B cell (primary cell): ENCODE measurements at regions not wholly inside any gene's neighbourhood (a gene's known extent, or its start where the extent isn't known, plus 50 kb on each side); places are given as distances from the start of the nearest gene placed in this dataset.

Experiments used
- EZH2 ChIP-seq: IDR thresholded peaks from 2 replicates; pipeline ENCODE4 v1.6.1; 2012; ENCODE audit warnings: borderline replicate concordance, low read depth, mild to moderate bottlenecking, moderate library complexity, low read length; ENCODE audit not compliant: insufficient read depth, poor library complexity, severe bottlenecking
- TF ChIP-seq, protein P1 (sequence below): fragments of 200-600 bp; IDR thresholded peaks from one replicate; pipeline ENCODE4 v1.8.0; 2022; ENCODE audit warnings: antibody characterized with exemption, mild to moderate bottlenecking

DNA sequence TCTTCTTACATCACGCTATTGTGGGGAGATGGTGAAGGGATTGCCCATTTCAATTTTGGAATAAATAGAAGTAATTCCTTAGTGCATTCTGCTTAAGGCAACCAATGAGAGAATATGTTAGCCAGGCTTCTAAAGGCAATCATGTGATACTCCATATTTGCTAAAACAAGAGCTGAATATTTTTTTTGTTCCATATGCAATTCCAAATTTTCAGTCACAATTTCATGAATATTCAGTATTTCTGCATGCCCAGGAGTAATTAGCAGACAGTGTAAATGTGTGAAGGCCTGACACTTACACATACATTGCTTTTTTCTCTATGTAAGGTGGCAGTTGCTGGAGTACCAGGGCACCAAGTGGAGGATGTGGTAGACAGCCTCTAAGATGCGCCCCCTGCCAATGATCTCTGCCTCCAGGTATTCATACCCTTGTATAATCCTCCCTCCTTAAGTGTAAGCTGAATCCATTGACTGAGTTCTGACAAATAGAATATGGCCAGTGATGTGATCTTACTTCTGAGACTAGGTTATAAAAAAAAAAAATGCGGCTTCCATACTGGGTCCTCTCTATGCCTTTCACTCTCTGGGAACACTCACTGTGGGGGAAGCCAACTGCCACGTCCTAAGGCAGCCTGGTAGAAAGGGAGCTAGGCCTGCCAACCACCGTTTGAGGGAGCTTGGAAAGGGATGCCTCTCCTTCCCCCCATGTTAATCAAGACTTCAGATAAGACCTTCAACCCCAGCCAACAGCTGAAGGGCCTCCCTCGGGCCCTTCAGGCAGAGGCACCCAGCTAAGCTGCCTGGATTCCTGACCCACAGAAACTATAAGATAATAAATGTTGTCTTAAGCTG, 62.7 kb upstream of the PTGR2 start:
- TF ChIP-seq, protein P1, sequence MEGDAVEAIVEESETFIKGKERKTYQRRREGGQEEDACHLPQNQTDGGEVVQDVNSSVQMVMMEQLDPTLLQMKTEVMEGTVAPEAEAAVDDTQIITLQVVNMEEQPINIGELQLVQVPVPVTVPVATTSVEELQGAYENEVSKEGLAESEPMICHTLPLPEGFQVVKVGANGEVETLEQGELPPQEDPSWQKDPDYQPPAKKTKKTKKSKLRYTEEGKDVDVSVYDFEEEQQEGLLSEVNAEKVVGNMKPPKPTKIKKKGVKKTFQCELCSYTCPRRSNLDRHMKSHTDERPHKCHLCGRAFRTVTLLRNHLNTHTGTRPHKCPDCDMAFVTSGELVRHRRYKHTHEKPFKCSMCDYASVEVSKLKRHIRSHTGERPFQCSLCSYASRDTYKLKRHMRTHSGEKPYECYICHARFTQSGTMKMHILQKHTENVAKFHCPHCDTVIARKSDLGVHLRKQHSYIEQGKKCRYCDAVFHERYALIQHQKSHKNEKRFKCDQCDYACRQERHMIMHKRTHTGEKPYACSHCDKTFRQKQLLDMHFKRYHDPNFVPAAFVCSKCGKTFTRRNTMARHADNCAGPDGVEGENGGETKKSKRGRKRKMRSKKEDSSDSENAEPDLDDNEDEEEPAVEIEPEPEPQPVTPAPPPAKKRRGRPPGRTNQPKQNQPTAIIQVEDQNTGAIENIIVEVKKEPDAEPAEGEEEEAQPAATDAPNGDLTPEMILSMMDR = no peak
- no peak for TF ChIP-seq EZH2
